ENCODE measurements at regions not wholly inside any gene's neighbourhood (a gene's known extent, or its start where the extent isn't known, plus 50 kb on each side); places are given as distances from the start of the nearest gene placed in this dataset.

- no peaks in the 10 kb centered on the region for H3K4me1 Mint-ChIP-seq (ENCODE audit: unreplicated experiment)
- TF ChIP-seq CTCF (IDR thresholded peaks at IDR 0.05; ENCODE audit: unreplicated experiment), result no peak
- H3K9me3 Mint-ChIP-seq (ENCODE audit: unreplicated experiment), result no peaks in the 10 kb centered on the region
These were observed 89.1 kb upstream of the CLNK start for GRCh38 chr4:10773656-10774055.

GRCh38 chr4:10773010-10773409, 88.4 kb upstream of the CLNK start:
- TF ChIP-seq CTCF (IDR thresholded peaks at IDR 0.05; ENCODE audit: unreplicated experiment), result no peak
- H3K9me3 Mint-ChIP-seq (ENCODE audit: unreplicated experiment), result no peaks in the 10 kb centered on the region
- H3K4me3 Mint-ChIP-seq (ENCODE audit: unreplicated experiment), result no peak overlapping the region
- no peak overlapping the region for H3K27ac Mint-ChIP-seq (ENCODE audit: unreplicated experiment)
- no peak for DNase-seq (ENCODE audit: low spot score)
- no peaks in the 10 kb centered on the region for H3K36me3 Mint-ChIP-seq (ENCODE audit: low read depth, unreplicated experiment)
- H3K4me1 Mint-ChIP-seq (ENCODE audit: unreplicated experiment), result no peaks in the 10 kb centered on the region
- no peaks in the 10 kb centered on the region for H3K27me3 Mint-ChIP-seq (ENCODE audit: unreplicated experiment)

More at GRCh38 chr4:10773656-10774055, 89.1 kb upstream of the CLNK start:
- Mint-ChIP-seq H3K27ac (ENCODE audit: unreplicated experiment) (no peak overlapping the region), H3K27me3 (ENCODE audit: unreplicated experiment) (no peaks in the 10 kb centered on the region), H3K36me3 (ENCODE audit: low read depth, unreplicated experiment) (no peaks in the 10 kb centered on the region), H3K4me3 (ENCODE audit: unreplicated experiment) (no peak overlapping the region)
- no peak for DNase-seq (ENCODE audit: low spot score)

- DNase-seq (ENCODE audit: low spot score), result no peak
- no peaks in the 10 kb centered on the region for H3K4me1 Mint-ChIP-seq (ENCODE audit: unreplicated experiment)
- TF ChIP-seq CTCF (IDR thresholded peaks at IDR 0.05; ENCODE audit: unreplicated experiment), result no peak
- no peak overlapping the region for H3K4me3 Mint-ChIP-seq (ENCODE audit: unreplicated experiment)
- H3K27ac Mint-ChIP-seq (ENCODE audit: unreplicated experiment), result no peak overlapping the region
- no peaks in the 10 kb centered on the region for H3K36me3 Mint-ChIP-seq (ENCODE audit: low read depth, unreplicated experiment)
- no peaks in the 10 kb centered on the region for H3K27me3 Mint-ChIP-seq (ENCODE audit: unreplicated experiment)
- H3K9me3 Mint-ChIP-seq (ENCODE audit: unreplicated experiment), result no peaks in the 10 kb centered on the region
These were observed 80.8 kb upstream of the CLNK start for GRCh38 chr4:10765386-10765785.

GRCh38 chr4:10762561-10762960, 78.0 kb upstream of the CLNK start:
- no peak for TF ChIP-seq CTCF (IDR thresholded peaks at IDR 0.05; ENCODE audit: unreplicated experiment)
- Mint-ChIP-seq H3K9me3 (ENCODE audit: unreplicated experiment) (no peaks in the 10 kb centered on the region), H3K36me3 (ENCODE audit: low read depth, unreplicated experiment) (no peaks in the 10 kb centered on the region)

GRCh38 chr4:10761903-10762302, 77.3 kb upstream of the CLNK start:
- H3K36me3 Mint-ChIP-seq (ENCODE audit: low read depth, unreplicated experiment), result no peaks in the 10 kb centered on the region
- H3K9me3 Mint-ChIP-seq (ENCODE audit: unreplicated experiment), result no peaks in the 10 kb centered on the region
- no peaks in the 10 kb centered on the region for H3K27me3 Mint-ChIP-seq (ENCODE audit: unreplicated experiment)
- no peak for DNase-seq (ENCODE audit: low spot score)
- H3K4me1 Mint-ChIP-seq (ENCODE audit: unreplicated experiment), result no peaks in the 10 kb centered on the region
- no peak overlapping the region for H3K4me3 Mint-ChIP-seq (ENCODE audit: unreplicated experiment)
- H3K27ac Mint-ChIP-seq (ENCODE audit: unreplicated experiment), result no peak overlapping the region
- TF ChIP-seq CTCF (IDR thresholded peaks at IDR 0.05; ENCODE audit: unreplicated experiment), result no peak

More at GRCh38 chr4:10762561-10762960, 78.0 kb upstream of the CLNK start:
- no peak overlapping the region for H3K27ac Mint-ChIP-seq (ENCODE audit: unreplicated experiment)
- H3K27me3 Mint-ChIP-seq (ENCODE audit: unreplicated experiment), result no peaks in the 10 kb centered on the region
- no peaks in the 10 kb centered on the region for H3K4me1 Mint-ChIP-seq (ENCODE audit: unreplicated experiment)
- H3K4me3 Mint-ChIP-seq (ENCODE audit: unreplicated experiment), result no peak overlapping the region
- DNase-seq (ENCODE audit: low spot score), result no peak

All from endothelial cell (in vitro differentiated cells).